GM12891 (cell line): ENCODE measurements at regions not wholly inside any gene's neighbourhood (a gene's known extent, or its start where the extent isn't known, plus 50 kb on each side); places are given as distances from the start of the nearest gene placed in this dataset.

Experiments used
- DNase-seq: peaks from one replicate; pipeline ENCODE4 v3.0.0; 2011; ENCODE audit warnings: low spot score; ENCODE audit not compliant: insufficient read length
- FAIRE-seq: peaks from 2 replicates; lab custom pipeline; 2011; peaks lifted over from hg19 to GRCh38; lab: Jason Lieb, UNC
- PAX5 ChIP-seq: IDR thresholded peaks from 2 replicates; pipeline ENCODE4 v1.6.1; 2011; ENCODE audit warnings: low read length, moderate library complexity, mild to moderate bottlenecking; ENCODE audit not compliant: insufficient read depth, severe bottlenecking
- POLR2A ChIP-seq: IDR thresholded peaks from 2 replicates; pipeline ENCODE4 v1.6.1; 2011; ENCODE audit warnings: low read depth, low read length, control low read depth
- POLR2AphosphoS5 ChIP-seq: IDR thresholded peaks from 2 replicates; pipeline ENCODE4 v1.6.1; 2011; ENCODE audit warnings: low read depth, low read length, control low read depth
- POU2F2 ChIP-seq: IDR thresholded peaks from 2 replicates; pipeline ENCODE4 v1.6.1; 2011; ENCODE audit warnings: low read depth, mild to moderate bottlenecking, control low read depth, low read length, moderate library complexity
- SPI1 ChIP-seq: IDR thresholded peaks from 2 replicates; pipeline ENCODE4 v1.6.1; 2011; ENCODE audit warnings: low read depth, low read length, control low read depth
- TAF1 ChIP-seq: IDR thresholded peaks from 2 replicates; pipeline ENCODE4 v1.6.1; 2011; ENCODE audit warnings: low read depth, low read length, control low read depth

DNA sequence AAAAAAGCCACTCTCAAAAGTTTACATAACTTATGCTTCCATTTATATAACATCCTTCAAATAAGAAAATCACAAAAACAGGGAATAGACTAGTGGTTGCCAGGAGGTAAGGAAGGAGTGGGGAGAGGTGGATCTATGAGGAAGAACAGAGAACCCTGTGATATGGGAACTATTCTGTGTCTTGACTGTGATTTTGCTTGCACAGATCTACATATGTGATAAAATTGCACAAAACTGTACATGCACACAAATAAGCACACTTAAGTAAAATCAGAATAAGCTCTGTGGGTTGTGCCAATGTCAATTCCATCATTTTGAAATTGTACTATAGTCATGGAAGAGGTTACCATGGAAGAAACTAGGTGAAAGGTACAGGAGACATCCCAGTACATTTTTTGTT lies 121.6 kb upstream of the SGCG start:
- FAIRE-seq (no peak), DNase-seq (no peak)
- no peak for TF ChIP-seq PAX5
- no peak for TF ChIP-seq POU2F2
- no peak for TF ChIP-seq SPI1
- no peak for TF ChIP-seq POLR2AphosphoS5
- TF ChIP-seq POLR2A = no peak
- no peak for TF ChIP-seq TAF1

DNA sequence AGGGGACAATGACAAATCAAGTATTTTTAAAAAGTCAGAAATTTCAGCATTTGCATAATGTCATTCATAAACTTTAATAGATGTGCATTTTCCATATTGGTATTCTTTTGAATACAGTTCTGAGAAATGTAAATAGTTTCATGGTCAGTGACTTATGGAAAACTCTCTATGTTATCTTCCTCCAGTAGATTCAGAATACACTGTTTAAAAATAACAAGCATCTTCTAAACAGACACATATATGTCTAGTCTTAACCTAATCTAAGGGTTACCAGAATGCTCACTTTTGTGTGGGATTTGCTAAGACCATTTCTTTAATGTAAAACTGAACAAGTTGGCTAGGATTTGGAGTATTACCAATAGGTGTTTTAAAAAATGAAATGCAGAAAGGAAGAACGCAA lies 119.8 kb upstream of the SGCG start:
- TF ChIP-seq POLR2A (no peak), TAF1 (no peak), POU2F2 (no peak), PAX5 (no peak), POLR2AphosphoS5 (no peak), SPI1 (no peak)
- FAIRE-seq (no peak), DNase-seq (no peak)

DNA sequence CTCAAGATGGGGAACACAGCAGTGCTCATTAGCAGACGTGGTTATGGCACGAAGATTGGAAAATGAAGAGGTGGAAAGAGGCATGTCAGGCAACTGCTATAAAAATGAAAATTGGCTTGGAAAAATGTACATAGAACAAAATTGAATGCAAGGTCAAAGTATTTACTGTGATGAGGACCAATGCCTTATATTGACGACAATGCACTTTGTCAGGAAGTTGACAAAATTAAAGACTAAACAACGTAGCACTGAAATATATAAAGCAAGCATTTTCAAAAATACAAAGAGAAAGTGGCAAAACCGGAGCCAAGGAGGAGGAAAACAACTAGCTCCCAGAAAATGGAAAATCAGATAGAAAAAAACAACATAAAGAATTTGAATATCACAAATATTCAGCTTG lies 113.7 kb upstream of the SGCG start:
- no peak for FAIRE-seq
- DNase-seq = no peak
- TF ChIP-seq POLR2AphosphoS5 = no peak

DNA sequence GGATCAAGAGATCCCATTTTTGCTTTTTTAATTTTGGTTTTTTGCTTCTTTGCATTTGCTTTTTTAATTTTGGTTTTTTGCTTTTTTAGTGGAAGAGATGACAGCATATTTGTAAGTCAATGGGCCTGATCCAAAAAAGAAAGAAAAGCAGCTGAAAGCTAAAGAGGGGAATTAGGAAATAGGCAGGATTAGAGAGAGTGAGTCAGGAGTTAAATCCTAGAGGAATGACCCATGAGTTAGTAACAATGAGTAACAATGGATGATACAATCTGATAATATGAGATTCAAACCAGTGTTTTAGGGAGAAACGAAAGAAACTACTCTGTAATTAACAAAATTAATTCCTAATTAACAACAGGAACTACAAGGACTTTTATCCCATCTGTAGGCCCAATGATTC lies 111.2 kb upstream of the SGCG start:
- FAIRE-seq = no peak
- TF ChIP-seq POLR2A = no peak
- TF ChIP-seq SPI1 = no peak
- TF ChIP-seq TAF1 = no peak
- no peak for TF ChIP-seq POLR2AphosphoS5
- no peak for TF ChIP-seq PAX5

DNA sequence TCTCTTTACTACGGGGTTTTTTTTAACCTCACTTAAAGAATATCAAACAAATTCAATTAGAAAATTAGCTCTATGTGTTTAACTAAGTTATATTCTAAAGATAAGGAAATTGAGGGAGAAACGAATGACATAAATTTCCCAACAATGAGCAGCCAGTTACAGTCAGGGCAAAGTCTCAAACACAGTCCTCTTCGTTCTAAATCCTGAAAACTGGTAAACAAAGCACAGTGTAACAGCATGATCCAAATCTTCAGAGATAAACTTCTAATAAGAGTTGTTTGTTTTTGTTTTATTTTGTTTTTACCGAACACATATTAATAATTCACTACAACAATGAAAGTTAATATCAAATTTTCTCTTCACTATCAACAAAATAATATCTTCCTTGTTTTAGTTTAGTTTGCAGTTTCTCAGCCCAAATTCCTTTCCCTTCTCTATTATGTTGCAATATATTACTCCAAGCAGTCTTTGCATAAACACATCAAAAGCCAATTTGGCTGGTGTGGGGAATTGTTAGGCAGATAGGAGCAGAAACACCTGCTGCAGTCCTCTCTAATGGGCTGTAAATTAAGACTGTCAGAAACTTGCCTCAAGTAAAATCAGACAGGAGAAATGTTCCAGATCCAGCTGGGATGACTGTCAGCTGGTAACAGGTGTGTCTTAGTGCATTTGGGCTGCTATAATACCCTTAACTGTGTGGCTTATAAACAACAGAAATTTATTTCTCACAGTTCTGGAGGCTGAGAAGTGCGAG lies 106.5 kb upstream of the SGCG start:
- TF ChIP-seq SPI1 (no peak), TAF1 (no peak), POU2F2 (no peak), POLR2AphosphoS5 (no peak), PAX5 (no peak), POLR2A (no peak)
- DNase-seq = no peak
- FAIRE-seq = no peak

More for the DNA sequence above, 111.2 kb upstream of the SGCG start:
- no peak for DNase-seq

DNA sequence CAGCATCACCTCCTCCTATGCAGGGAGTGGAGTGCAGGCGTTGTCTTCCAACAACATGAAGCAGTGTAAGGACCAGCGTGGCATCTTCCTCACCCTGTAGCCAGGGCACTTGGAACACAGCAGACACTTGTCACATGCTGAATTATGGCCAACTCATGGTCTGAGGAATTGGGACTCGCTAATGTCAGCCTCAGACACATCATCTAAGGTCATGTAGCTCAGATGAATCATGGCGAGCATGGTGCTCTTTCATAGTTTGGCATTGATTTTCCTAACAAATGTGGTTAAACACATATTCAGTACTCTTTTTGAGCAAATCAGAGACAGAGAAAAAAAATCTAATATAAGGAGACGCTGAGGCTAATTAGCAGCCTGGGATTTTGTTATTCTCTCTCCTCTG lies 99.6 kb upstream of the SGCG start:
- FAIRE-seq (no peak), DNase-seq (no peak)
- TF ChIP-seq POU2F2 = no peak
- TF ChIP-seq POLR2A = no peak
- TF ChIP-seq SPI1 = no peak
- TF ChIP-seq TAF1 = no peak

DNA sequence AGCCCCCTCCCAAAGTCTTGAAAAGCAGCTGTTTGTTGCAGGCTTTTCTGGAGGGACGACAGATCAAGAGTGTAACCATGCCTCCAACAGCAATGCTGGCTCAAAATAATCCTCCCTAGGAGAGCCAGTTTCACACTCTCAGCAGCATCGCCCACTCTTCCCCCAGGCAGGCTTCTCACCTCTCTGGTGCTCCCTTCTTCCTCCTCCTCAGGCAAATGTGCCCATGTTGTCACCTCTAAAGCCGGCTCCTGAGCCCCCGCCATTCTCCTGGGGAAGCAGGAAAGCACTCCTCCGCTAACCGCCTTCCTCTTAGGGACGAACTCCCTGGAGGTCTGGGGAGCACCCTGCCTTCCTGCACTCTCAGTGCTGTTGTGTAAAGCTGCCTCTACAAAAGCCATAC lies 98.9 kb upstream of the SGCG start:
- TF ChIP-seq PAX5 (no peak), SPI1 (no peak), TAF1 (no peak), POLR2A (no peak), POU2F2 (no peak)
- no peak for FAIRE-seq
- DNase-seq = no peak

DNA sequence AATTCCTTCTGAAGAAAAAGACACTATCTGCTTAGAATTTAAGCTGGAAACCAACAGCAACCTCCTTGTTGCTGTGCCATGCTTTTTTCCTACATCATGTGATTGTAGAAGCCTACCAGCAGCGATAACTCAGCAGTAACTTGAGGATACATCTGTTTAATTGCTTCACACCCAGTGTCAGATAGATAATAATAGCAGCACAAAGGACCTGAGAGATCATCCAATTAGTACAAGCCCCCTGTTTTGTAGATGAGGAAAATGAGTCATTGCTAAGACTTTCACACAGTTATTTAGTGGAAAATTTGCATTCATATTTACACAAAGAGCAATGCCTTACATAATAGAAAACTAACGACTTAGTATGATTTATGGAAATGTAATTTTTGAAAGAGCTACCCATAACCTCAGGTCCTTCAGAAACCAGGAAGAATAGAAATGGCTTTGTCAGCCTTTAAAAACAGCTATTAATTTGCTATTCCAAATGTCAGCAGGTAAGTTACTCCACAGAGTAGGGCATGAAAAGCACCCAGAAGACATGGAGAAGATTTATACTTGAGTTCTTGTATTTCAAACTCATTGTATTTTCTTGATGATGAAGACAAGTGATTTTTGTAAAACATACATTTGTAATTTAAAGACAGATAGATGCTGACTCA lies 93.7 kb upstream of the SGCG start:
- no peak for DNase-seq
- TF ChIP-seq POU2F2 (no peak), SPI1 (no peak), POLR2AphosphoS5 (no peak), POLR2A (no peak), TAF1 (no peak), PAX5 (no peak)
- FAIRE-seq = no peak

DNA sequence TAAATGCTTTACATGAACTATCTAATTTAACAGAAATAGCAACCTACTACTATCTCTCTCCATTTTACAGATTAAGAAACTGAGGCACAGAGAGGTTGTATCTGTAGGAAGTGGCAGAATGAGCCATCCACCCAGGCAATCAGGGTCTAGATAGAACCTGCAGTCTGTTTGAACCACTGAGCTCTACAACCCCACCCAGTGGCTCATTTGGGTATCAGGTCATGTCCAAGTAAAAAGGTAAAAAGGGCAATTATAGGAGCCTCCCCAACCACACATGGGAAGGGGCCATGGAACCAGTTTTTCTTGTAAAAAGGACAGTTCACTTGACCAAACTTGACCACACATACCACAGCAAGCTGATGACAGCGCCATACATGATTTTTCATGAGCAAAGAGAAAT lies 92.9 kb upstream of the SGCG start:
- TF ChIP-seq PAX5 (no peak), POU2F2 (no peak), TAF1 (no peak), POLR2AphosphoS5 (no peak), SPI1 (no peak), POLR2A (no peak)
- peak; percentile 28 for DNase-seq
- FAIRE-seq = no peak

DNA sequence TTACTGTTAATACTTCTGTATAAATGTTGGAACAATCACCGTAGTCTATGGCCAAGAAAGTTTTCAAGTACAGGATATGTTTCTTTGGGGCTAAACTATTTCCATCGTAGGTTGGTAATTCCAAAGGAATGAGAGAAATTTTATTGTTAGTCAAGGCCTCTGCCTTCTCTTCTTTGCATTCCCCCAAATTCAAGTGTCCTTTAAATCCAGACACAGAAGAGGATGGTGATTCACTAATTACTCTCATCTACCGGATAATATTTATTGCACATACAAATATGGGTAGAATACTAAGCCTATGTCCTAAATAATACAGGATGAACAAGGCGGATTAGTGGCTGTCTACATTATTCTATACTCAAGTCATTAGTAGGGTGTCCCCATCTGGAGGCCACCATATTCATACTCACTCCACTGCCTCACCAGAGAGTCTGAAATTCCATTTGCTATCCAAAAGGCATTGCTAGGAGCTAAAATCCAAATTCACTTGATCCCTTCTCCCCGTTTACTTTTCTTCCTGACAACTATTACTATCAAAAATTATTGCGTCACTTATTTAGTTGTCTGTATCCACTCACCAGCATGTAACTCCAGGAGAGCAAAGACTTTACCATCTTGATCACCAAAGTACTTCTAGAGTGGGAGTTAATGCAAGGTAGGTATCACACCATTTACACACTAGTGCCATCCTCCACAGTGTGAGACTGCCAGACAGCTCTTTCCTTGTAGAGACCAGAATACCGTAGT lies 82.4 kb upstream of the SGCG start:
- no peak for TF ChIP-seq POU2F2
- TF ChIP-seq SPI1 = no peak
- no peak for TF ChIP-seq TAF1
- no peak for TF ChIP-seq POLR2A
- no peak for TF ChIP-seq PAX5
- TF ChIP-seq POLR2AphosphoS5 = no peak
- FAIRE-seq (no peak), DNase-seq (no peak)

DNA sequence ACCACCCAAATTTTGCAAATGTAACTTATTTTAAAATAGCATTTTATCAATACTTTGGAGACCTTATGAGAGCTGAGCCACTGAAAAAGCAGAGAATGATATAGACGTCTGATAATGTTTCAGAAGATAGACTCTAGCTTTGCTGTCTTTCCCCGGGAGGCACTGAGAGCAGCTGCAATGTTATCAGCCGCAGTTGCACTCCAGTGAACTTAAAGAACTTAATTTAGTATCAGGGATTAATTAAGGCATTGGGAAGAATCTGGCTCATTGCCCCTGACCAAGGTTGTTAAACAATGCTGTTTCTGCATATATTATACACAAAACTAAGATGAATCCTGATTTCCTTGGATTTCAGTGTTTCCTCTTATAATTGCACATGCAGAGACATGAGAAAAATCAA lies 75.7 kb upstream of the SGCG start:
- DNase-seq = no peak
- TF ChIP-seq POLR2A = no peak
- no peak for TF ChIP-seq PAX5
- TF ChIP-seq POLR2AphosphoS5 = no peak
- no peak for TF ChIP-seq POU2F2
- TF ChIP-seq SPI1 = no peak
- TF ChIP-seq TAF1 = no peak
- FAIRE-seq = no peak
